Naive thymus-derived CD4-positive, alpha-beta T cell (primary cell): ENCODE measurements at regions not wholly inside any gene's neighbourhood (a gene's known extent, or its start where the extent isn't known, plus 50 kb on each side); places are given as distances from the start of the nearest gene placed in this dataset.

Source experiments
- ATAC-seq: fragments of 150-1000 bp; cut with Tn5 transposase; 2 replicates; pipeline ENCODE4 v1.10.0; 2021; ENCODE audit warnings: mild to moderate bottlenecking, moderate library complexity
- CTCF ChIA-PET: fragments of 350-600 bp; sonication (Branson Sonifier 250); formaldehyde crosslinking; loops from one replicate; lab custom pipeline; 2021; ENCODE audit warnings: antibody characterized with exemption; lab: Charles Lee
- POLR2A ChIA-PET: fragments of 350-600 bp; sonication (Branson Sonifier 250); formaldehyde crosslinking; loops from one replicate; lab custom pipeline; 2021; ENCODE audit warnings: antibody characterized with exemption, inconsistent platforms; lab: Charles Lee
- DNase-seq, 9 donors: peaks; one replicate each; pipeline versions ENCODE4 v3.0.0 to v3.0.0-alpha.2; 2020 to 2022; ENCODE audit warnings: mixed read lengths in 1 of 9
- H3K27ac ChIP-seq: one replicate; pipeline ENCODE4 v1.7.0; 2013; ENCODE audit warnings: mild to moderate bottlenecking, low read depth, low read length, moderate library complexity
- H3K27me3 ChIP-seq, 2 donors: one replicate each; pipeline ENCODE4 v1.7.0; 2013; ENCODE audit warnings: low read length in 2 of 2, mild to moderate bottlenecking in 2 of 2, moderate library complexity in 2 of 2; ENCODE audit not compliant: control insufficient read depth in 2 of 2, insufficient read depth in 2 of 2
- H3K36me3 ChIP-seq, 3 experiments: 1 replicate in 2 of 3; 2 replicates in 1 of 3; pipeline ENCODE4 v1.7.0; 2013; ENCODE audit warnings: low read length in 3 of 3, mild to moderate bottlenecking in 3 of 3, moderate library complexity in 1 of 3; ENCODE audit not compliant: insufficient read depth in 3 of 3, control insufficient read depth in 2 of 3
- H3K4me1 ChIP-seq, 2 donors: one replicate each; pipeline ENCODE4 v1.7.0; 2013; ENCODE audit warnings: low read length in 2 of 2, mild to moderate bottlenecking in 2 of 2, moderate library complexity in 1 of 2; ENCODE audit not compliant: control insufficient read depth in 2 of 2, insufficient read depth in 2 of 2
- H3K4me3 ChIP-seq: 2 replicates; pipeline ENCODE4 v1.7.0; 2013; ENCODE audit warnings: mild to moderate bottlenecking, low read length
- H3K9me3 ChIP-seq, 3 experiments: 1 replicate in 2 of 3; 2 replicates in 1 of 3; pipeline ENCODE4 v1.7.0; 2013; ENCODE audit warnings: low read length in 3 of 3; ENCODE audit not compliant: control insufficient read depth in 2 of 3
- H3K27ac Mint-ChIP-seq, 9 donors: one replicate each; pipeline ENCODE4 v1.8.0; 2020 to 2022; ENCODE audit warnings: mixed read lengths in 9 of 9, mild to moderate bottlenecking in 8 of 9, moderate library complexity in 5 of 9, inconsistent platforms in 2 of 9
- H3K27me3 Mint-ChIP-seq, 5 donors: one replicate each; pipeline ENCODE4 v1.8.0; 2021 to 2022; ENCODE audit warnings: mixed read lengths in 5 of 5, mild to moderate bottlenecking in 1 of 5
- H3K36me3 Mint-ChIP-seq, 5 donors: one replicate each; pipeline ENCODE4 v1.8.0; 2020 to 2022; ENCODE audit warnings: mixed read lengths in 5 of 5, mild to moderate bottlenecking in 3 of 5, inconsistent platforms in 1 of 5
- H3K4me1 Mint-ChIP-seq, 7 donors: one replicate each; pipeline ENCODE4 v1.8.0; 2020 to 2022; ENCODE audit warnings: mixed read lengths in 7 of 7, mild to moderate bottlenecking in 3 of 7, inconsistent platforms in 1 of 7
- H3K4me3 Mint-ChIP-seq, 10 donors: one replicate each; pipeline ENCODE4 v1.8.0; 2020 to 2022; ENCODE audit warnings: mild to moderate bottlenecking in 10 of 10, mixed read lengths in 10 of 10, moderate library complexity in 6 of 10, inconsistent platforms in 2 of 10
- H3K9me3 Mint-ChIP-seq, 11 donors: one replicate each; pipeline ENCODE4 v1.8.0; 2020 to 2022; ENCODE audit warnings: mixed read lengths in 11 of 11, mild to moderate bottlenecking in 4 of 11, inconsistent platforms in 1 of 11, moderate library complexity in 1 of 11
- intact Hi-C, 2 donors: fragments of 100-400 bp; cut with micrococcal nuclease; formaldehyde crosslinking; loops; one replicate each; pipeline ENCODE4 v1.15.1; 2023

GRCh38 chr12:103114296-103115055 is 157.0 kb downstream of the ASCL1 start:
- H3K27me3 Mint-ChIP-seq = no peaks in the 10 kb centered on the region
- ChIA-PET CTCF (no interaction called here), POLR2A (no interaction called here)
- H3K4me1 Mint-ChIP-seq = no peaks in the 10 kb centered on the region
- DNase-seq (no peak), ATAC-seq (no peak)
- intact Hi-C loops = no loop called here
- no peak overlapping the region for H3K27ac Mint-ChIP-seq
- Histone ChIP-seq H3K4me3 (no peak overlapping the region), H3K36me3 (no peaks in the 10 kb centered on the region), H3K27ac (no peak overlapping the region), H3K27me3 (no peaks in the 10 kb centered on the region), H3K4me1 (no peaks in the 10 kb centered on the region), H3K9me3 (no peaks in the 10 kb centered on the region)
- no peaks in the 10 kb centered on the region for H3K36me3 Mint-ChIP-seq
- peaks cover 0 to 3% (median 0%) of the 10 kb centered on the region in 11 donors for H3K9me3 Mint-ChIP-seq
- H3K4me3 Mint-ChIP-seq = no peak overlapping the region

GRCh38 chr12:103128862-103129501 is 171.5 kb downstream of the ASCL1 start:
- peaks cover 0 to 5% (median 0%) of the 10 kb centered on the region in 5 donors for H3K27me3 Mint-ChIP-seq
- CTCF ChIA-PET = interaction anchor here (0.7 kb wide), 1 partner anchor 26 kb away, joined by 3 read pairs; no protein-coding TSS in a partner anchor

GRCh38 chr12:103130564-103130963 is 173.1 kb downstream of the ASCL1 start:
- ATAC-seq (no peak), DNase-seq (no peak)
- Histone ChIP-seq H3K27ac (no peak overlapping the region), H3K9me3 (peaks cover 0 to 18% (median 4%) of the 10 kb centered on the region in 3 experiments), H3K27me3 (no peaks in the 10 kb centered on the region), H3K4me3 (no peak overlapping the region), H3K4me1 (no peaks in the 10 kb centered on the region), H3K36me3 (no peaks in the 10 kb centered on the region)
- Mint-ChIP-seq H3K4me3 (no peak overlapping the region), H3K36me3 (peaks cover 0 to 7% (median 2%) of the 10 kb centered on the region in 5 donors), H3K9me3 (peaks cover 3 to 41% (median 16%) of the 10 kb centered on the region in 11 donors), H3K27me3 (peaks cover 0 to 5% (median 0%) of the 10 kb centered on the region in 5 donors), H3K27ac (no peak overlapping the region), H3K4me1 (no peaks in the 10 kb centered on the region)
- CTCF ChIA-PET = no interaction called here
- intact Hi-C loops = no loop called here
- POLR2A ChIA-PET = no interaction called here

More at GRCh38 chr12:103128862-103129501, 171.5 kb downstream of the ASCL1 start:
- Mint-ChIP-seq H3K36me3 (peaks cover 0 to 4% (median 2%) of the 10 kb centered on the region in 5 donors), H3K27ac (no peak overlapping the region), H3K4me3 (no peak overlapping the region), H3K9me3 (peaks cover 3 to 25% (median 10%) of the 10 kb centered on the region in 11 donors), H3K4me1 (no peaks in the 10 kb centered on the region)
- POLR2A ChIA-PET = no interaction called here
- ATAC-seq (no peak), DNase-seq (no peak)
- H3K4me3 ChIP-seq = no peak overlapping the region
- H3K27ac ChIP-seq = no peak overlapping the region
- no peaks in the 10 kb centered on the region for H3K36me3 ChIP-seq
- H3K9me3 ChIP-seq = peaks cover 0 to 9% (median 4%) of the 10 kb centered on the region in 3 experiments
- intact Hi-C loops = no loop called here
- H3K4me1 ChIP-seq = no peaks in the 10 kb centered on the region
- no peaks in the 10 kb centered on the region for H3K27me3 ChIP-seq

GRCh38 chr12:103138538-103138937 is 181.1 kb downstream of the ASCL1 start:
- H3K9me3 Mint-ChIP-seq = peaks cover 3 to 26% (median 8%) of the 10 kb centered on the region in 11 donors
- intact Hi-C loops = no loop called here
- POLR2A ChIA-PET = no interaction called here
- H3K4me1 Mint-ChIP-seq = peaks cover 0 to 6% (median 0%) of the 10 kb centered on the region in 7 donors
- H3K9me3 ChIP-seq = peaks cover 0 to 9% (median 0%) of the 10 kb centered on the region in 3 experiments
- H3K36me3 ChIP-seq = no peaks in the 10 kb centered on the region
- H3K36me3 Mint-ChIP-seq = peaks cover 0 to 4% (median 2%) of the 10 kb centered on the region in 5 donors
- no peaks in the 10 kb centered on the region for H3K27me3 ChIP-seq
- H3K4me3 ChIP-seq = no peak overlapping the region
- H3K27ac Mint-ChIP-seq = no peak overlapping the region
- no peak overlapping the region for H3K4me3 Mint-ChIP-seq
- no peak for ATAC-seq
- H3K27me3 Mint-ChIP-seq = peaks cover 0 to 3% (median 0%) of the 10 kb centered on the region in 5 donors
- no peaks in the 10 kb centered on the region for H3K4me1 ChIP-seq
- H3K27ac ChIP-seq = no peak overlapping the region
- CTCF ChIA-PET = no interaction called here
- DNase-seq = no peak

GRCh38 chr12:103139876-103140275 is 182.4 kb downstream of the ASCL1 start:
- Mint-ChIP-seq H3K27me3 (peaks cover 0 to 3% (median 0%) of the 10 kb centered on the region in 5 donors), H3K27ac (no peak overlapping the region), H3K4me1 (peaks cover 0 to 6% (median 0%) of the 10 kb centered on the region in 7 donors), H3K9me3 (peaks cover 0 to 16% (median 3%) of the 10 kb centered on the region in 11 donors), H3K36me3 (peaks cover 0 to 2% (median 0%) of the 10 kb centered on the region in 5 donors), H3K4me3 (no peak overlapping the region)
- intact Hi-C loops = no loop called here
- H3K4me3 ChIP-seq = no peak overlapping the region
- H3K36me3 ChIP-seq = no peaks in the 10 kb centered on the region
- no peak for DNase-seq
- CTCF ChIA-PET = no interaction called here
- H3K9me3 ChIP-seq = peaks cover 0 to 5% (median 0%) of the 10 kb centered on the region in 3 experiments
- H3K27me3 ChIP-seq = no peaks in the 10 kb centered on the region
- H3K4me1 ChIP-seq = no peaks in the 10 kb centered on the region
- ATAC-seq = no peak
- POLR2A ChIA-PET = no interaction called here
- no peak overlapping the region for H3K27ac ChIP-seq

- H3K36me3 Mint-ChIP-seq = peaks cover 0 to 2% (median 0%) of the 10 kb centered on the region in 5 donors
- no peak overlapping the region for H3K27ac Mint-ChIP-seq
- H3K4me3 Mint-ChIP-seq = no peak overlapping the region
- H3K27ac ChIP-seq = no peak overlapping the region
- H3K4me3 ChIP-seq = no peak overlapping the region
- ATAC-seq (no peak), DNase-seq (no peak)
- peaks cover 0 to 3% (median 0%) of the 10 kb centered on the region in 5 donors for H3K27me3 Mint-ChIP-seq
- ChIA-PET POLR2A (no interaction called here), CTCF (no interaction called here)
- H3K4me1 ChIP-seq = no peaks in the 10 kb centered on the region
- H3K27me3 ChIP-seq = no peaks in the 10 kb centered on the region
- H3K9me3 Mint-ChIP-seq = peaks cover 0 to 15% (median 2%) of the 10 kb centered on the region in 11 donors
- peaks cover 0 to 1% (median 0%) of the 10 kb centered on the region in 3 experiments for H3K9me3 ChIP-seq
- intact Hi-C loops = no loop called here
- H3K36me3 ChIP-seq = no peaks in the 10 kb centered on the region
- H3K4me1 Mint-ChIP-seq = peaks cover 0 to 6% (median 0%) of the 10 kb centered on the region in 7 donors
Observed at GRCh38 chr12:103140286-103140685, 182.8 kb downstream of the ASCL1 start.
